ENCODE measurements at regions not wholly inside any gene's neighbourhood (a gene's known extent, or its start where the extent isn't known, plus 50 kb on each side); places are given as distances from the start of the nearest gene placed in this dataset.

DNA sequence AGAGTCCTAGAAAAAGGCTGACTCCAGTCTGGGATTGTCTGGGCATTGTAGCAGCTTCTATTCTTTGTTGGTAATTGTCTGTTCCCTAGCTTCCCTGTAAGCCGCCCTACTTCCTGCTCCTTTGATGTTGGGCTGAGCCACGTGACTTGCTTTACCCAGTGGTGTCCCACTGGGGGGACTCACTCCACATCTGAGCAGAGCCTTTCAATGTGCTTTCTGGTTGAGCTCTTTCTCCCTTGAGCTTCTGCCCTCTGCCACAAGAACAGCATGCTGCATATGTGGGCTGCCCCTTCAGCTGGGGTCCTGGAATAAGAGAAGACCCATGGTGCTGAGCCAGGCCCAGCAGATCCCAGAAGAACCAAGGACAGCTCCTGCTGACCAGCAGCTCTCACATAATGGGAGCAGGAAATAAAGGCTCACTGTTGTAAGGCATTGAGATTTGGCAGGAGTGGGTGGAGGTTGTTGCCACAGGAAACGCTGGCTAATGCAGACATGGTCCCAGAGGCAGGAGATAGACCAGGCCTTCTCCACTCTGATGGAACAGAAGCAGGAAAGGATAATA, 276.3 kb upstream of the GJB5 start:
- intact Hi-C loops (cut with micrococcal nuclease) = no loop called here

DNA sequence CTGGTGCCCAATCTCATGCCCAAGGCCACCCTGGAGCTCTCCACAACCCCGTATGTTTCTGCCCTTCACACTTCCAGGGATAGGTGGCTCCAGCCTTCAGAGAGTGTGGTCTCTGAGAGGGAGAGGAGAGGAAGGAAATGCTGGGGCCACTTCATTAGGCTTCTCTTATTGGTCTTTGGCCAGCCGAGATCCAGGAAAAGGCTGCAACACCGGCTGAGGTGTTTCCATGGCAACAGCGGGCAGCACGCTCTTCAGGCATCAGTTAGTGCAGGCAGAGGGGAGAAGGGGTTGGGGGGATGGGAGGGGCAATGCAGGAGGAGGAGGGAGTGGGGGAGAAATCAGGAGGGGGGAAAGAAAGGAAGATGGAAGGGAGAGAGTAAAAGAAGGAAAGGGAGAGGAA, 275.1 kb upstream of the GJB5 start:
- intact Hi-C loops (cut with micrococcal nuclease) = no loop called here

DNA sequence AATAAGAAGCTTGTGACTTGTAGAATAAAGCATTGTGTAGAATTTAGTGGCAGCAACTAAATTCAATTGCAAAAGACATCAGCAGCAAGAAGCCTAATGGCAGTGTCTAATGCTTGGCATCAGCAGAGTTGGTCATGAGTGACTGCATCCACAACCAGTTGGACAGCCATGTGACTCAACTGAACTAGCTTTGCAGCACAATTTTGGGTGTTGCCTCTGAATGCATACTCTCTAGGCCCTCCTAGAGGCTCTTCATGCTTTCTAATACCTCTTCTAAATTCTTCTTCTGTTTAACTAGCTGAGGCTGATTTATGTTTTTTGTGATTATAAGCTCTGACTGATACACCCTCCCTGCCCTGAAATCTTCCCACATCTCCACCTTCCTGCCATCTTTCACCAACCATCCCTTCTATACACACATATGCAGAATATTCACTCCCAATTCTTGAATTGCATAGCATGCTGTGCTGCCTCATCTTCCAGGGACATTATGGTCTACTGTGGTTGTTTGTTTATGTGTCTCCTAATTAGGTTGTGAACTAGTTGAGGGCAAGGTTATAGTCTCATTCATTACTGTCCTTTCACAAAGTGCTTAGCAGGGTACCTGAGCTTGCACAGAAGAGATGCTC, 266.7 kb upstream of the GJB5 start:
- intact Hi-C loops (cut with micrococcal nuclease) = no loop called here

DNA sequence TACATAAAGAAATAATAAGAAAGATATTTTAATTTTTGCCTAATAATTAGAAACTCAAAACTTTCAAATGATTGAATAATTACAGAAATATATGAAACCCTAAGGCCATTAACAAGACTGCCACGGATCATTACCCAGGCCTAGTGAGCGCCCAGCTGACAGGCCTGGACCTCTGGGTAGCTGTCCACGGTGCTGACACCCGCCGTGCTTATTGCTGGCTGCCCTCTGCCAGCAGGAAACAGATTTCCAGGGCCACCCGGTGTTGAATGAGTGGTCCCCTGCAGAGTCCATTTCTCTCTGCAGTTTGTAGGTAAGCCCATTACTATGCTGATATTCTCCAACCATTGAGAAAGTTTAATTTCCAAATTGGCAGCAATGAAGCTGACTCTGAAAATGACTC, 254.4 kb upstream of the GJB5 start:
- intact Hi-C loops (cut with micrococcal nuclease) = no loop called here

DNA sequence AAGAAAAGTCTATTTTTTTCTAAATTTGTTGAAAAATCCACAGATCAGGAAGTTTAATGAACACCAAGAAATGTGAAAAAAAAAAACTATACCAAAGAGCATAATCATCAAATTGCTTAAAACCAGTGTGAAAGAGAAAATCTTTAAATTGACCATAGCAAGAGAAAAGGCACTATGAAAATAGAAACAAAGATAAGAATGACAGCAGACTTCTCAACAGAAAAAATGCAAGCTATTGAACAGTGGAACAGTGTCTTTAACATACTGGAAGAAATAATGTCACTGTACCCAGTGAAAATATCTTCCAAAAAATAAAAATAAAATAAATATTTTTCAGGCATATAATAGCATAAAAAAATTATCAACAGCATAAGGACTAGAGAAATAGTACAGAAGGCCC, 243.0 kb upstream of the GJB5 start:
- intact Hi-C loops (cut with micrococcal nuclease) = no loop called here

DNA sequence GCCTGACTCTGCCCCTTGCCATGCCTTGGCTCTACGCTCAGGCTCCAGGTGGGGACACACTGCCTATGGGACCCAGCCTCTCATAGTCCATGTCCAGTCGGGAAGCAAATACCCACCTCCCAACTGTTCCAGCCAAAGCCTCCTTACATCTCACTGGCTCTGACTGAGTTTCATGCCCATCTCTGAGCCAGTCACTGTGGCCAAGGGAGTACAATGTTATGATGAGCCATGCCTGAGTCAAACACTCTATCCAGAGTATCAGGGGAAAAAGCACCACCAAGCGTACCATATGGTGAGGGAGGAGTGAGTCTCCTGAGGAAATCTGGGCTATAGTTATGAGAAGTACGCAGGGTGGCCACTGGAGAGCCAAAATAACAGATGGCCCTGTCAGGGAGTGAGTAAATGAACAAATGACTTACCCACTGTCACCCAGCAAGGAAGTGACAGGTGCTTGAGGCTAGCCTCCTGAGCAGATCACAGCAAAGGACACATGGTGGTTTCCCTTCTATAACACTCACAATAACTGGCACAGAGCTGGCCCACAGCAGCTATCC, 236.6 kb upstream of the GJB5 start:
- intact Hi-C loops (cut with micrococcal nuclease) = no loop called here

DNA sequence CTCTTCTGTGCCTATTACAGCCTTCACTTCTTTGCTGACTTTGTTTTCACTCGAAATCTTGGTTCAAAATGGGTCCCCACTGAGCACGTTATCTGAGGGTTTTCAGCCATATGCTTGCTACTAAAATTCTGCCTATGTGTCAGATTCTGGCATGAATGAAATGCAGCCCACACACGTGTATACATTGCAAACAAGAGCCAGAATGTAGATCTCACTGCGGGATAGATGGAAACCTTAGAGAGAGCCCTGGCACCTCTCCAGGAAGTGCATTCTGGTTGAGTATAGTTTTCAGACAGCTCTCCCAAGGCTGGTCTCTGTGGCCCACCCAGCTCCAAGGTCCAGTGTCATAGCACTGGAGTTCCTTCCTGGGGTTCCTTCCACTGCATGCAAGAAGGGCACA, 234.7 kb upstream of the GJB5 start:
- intact Hi-C loops (cut with micrococcal nuclease) = no loop called here

DNA sequence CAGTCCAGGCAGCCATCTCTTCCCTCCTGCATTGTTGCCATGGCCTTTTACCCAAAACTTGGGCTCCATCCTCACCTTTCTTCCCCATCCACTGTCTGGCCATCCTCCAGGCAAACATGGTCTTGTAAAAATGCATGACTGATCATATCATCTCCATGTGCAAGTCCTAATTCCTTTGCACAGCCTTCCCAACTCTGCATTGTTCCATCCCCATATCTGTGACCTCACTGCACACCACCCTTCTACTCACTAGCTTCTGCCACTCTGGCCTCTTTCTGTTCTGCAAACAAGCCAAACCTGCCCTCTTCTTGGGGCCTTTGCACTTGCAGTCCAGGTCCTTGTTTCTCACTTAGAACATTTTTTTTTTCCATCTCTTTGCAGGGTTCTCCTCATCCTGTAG, 230.1 kb upstream of the GJB5 start:
- intact Hi-C loops (cut with micrococcal nuclease) = no loop called here

DNA sequence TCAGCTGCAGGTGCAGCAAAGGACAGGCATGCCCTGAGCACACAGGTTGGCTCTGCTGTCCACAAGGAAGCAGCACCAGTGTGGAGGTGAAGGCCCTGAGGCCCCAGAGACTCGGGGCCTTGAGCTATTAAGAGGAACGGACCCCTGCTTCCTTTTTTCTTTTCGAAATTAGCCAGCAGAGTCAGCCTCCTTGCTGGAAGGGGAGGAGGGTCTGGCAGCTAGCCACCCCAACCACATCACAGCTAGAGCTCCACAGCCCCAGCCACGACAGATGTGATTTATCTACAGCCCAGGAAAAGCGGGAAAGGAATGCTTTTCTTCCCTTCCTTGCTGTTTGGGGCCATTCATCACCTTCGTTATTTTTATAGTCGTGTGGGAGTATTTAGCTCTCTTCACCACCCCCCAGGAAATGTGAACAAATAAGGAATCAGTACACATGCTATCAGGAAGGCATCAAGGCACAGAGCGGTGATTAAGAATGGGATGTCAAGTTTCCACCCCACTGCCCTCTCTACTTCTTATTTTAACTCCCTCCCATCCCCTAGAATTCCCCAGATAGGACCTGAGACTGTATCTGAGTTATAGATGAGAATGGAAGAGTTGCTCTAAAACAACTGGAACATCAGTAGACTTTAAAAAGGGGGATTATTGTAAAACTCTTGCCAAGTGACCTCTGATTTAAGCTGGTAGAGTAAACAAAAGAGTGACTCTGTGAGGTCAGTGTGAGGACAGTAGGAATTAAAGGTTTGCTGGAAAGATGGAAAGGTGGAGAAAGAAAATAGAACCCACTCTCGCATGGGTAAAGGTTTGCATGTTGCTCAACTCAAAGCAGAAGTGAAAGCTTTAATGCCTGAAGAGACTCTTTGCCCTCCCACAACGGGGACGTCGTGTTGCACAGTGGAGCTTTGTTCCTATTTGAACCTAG, 224.7 kb upstream of the GJB5 start:
- intact Hi-C loops (cut with micrococcal nuclease) = no loop called here

DNA sequence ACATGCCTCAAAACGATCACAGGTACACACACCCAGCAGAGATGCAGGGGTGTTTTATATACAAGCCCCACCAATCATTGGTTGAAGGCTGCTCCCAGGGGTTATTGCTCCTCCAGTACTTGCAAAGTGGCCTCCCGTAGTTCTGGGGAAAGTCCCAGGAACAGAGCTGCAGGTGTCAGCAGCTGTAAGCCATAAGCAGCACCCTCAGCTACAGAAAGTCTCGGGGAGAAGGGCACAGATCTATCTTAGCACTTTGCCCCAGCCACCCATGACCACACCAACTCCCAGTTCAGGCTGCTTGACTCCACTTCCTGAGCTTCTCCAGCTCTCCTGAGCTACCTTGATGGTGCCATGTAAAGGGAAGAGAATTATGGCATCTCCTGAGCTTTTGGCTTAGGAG, 222.7 kb upstream of the GJB5 start:
- intact Hi-C loops (cut with micrococcal nuclease) = no loop called here

DNA sequence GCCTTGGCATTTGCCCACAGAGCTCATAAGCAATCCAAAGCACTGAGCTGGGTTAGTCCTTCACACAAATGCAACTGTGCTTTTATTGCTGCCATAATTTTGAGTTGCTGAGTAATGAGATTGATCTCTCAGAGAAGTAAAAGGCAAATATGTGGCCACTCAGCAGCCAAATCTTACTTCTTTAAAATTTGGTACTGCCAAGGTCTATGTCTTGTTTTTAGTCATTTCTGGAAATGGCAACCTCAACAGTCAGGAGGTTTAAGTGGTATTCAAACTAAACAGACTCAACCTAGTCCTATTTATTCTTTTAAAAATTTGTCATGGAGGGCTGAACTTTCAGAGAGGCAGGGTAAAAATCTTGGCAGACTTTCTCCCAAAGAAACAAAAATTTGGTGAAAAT, 216.4 kb upstream of the GJB5 start:
- intact Hi-C loops (cut with micrococcal nuclease) = no loop called here

DNA sequence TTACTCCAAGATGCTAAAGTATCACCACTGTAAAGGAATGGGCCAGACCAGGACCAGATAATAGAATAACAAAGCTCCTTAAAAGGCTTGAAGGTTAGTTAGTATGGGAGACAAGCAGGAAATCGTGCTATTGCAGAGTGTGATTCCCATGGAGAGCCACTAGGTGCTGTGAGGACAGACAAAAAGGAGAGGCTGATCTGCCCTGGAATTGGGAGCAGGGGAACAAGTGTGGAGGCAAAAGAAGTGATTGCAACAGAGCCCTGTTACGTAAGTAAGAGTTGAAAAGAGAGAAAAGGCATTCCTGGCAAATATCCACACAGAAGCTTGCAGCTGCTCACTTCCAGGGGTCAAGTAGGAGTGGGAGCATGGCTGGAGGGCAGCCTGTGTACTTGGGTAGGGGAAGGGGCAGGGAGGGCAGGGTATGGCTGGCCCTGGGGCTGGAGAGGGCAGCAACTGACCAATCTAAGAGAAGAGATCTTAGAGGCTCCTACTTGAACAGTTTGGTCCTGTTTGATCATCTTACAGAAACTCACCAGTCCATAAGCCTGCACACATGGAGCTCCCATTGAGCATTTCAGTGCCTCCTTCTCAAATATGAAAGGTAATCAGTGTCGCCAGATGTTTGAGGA, 207.7 kb upstream of the GJB5 start:
- intact Hi-C loops (cut with micrococcal nuclease) = no loop called here

DNA sequence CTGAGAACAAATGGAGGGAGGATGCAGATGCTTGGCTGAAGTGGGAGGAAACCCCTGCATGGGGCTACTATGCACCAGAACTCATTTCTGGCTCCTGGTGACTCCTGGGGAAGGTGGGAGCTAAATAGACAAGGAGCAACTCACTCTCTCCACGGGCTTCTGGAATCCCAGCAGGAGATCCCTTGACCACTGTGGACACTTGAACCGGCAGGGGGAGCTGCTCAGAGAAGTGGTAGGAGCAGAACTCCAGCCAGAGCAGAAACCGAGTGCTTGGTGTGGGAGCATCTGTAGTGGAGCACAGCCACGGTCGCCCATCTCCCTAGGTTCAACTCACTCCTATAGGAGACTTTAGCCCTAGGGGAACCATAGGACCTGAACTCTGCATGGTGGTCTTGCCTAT, 205.6 kb upstream of the GJB5 start:
- intact Hi-C loops (cut with micrococcal nuclease) = no loop called here

DNA sequence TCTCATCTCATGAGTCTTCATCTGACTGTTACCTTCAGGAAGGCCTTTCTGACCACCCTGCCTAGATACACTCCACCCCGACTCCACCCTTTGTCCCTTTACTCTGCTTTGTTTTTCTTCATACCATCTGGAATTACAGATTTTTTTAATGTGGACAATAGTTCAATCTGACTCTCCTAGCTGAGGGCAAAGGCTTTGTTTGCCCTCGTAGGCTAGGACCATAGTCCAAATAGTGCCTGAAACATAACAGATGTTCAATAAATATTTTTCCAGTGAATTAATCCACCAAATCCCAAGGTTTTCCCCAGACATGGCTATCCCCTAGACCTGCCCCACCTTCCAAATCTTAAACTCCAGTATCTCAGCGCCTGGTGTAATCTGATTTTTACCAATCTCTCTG, 176.5 kb upstream of the GJB5 start:
- intact Hi-C loops (cut with micrococcal nuclease) = no loop called here

DNA sequence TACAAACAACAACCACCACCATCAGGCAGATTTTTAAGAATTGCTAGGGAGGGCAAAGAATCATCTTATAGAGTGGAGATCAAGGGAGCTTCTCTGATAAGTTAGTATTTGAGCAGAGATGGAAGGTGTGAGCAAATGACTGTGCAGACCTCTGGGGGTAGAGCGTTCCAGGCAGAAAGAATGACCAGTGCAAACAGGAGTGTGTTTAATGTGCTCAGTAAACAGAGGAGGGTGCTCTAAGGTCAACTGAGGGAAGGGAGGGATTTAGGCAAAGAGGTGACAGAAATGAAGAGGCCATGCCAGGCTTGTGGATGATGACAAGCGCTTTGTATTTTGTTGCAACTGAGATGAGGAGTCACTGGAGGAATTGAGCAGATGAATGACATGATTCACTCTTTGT, 172.5 kb upstream of the GJB5 start:
- intact Hi-C loops (cut with micrococcal nuclease) = no loop called here

DNA sequence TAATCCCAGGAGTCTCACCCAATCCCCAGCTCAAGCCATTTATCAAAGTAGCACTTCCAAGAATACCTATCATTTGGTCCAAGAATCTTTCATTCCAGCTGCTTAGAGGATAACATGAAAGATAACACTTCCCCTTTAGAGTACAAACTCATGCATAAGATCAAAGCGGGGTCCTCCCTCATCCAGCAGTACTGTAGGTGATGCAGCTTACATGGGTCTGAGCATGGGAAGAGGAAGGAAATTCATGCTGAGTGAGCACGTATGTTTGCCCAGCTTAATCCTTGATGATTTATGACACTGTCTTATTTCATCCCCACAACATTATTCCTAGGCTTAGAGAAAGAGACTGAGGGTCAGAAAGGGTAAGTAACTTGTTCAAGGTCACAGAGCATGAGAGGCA, 167.1 kb upstream of the GJB5 start:
- intact Hi-C loops (cut with micrococcal nuclease) = no loop called here

DNA sequence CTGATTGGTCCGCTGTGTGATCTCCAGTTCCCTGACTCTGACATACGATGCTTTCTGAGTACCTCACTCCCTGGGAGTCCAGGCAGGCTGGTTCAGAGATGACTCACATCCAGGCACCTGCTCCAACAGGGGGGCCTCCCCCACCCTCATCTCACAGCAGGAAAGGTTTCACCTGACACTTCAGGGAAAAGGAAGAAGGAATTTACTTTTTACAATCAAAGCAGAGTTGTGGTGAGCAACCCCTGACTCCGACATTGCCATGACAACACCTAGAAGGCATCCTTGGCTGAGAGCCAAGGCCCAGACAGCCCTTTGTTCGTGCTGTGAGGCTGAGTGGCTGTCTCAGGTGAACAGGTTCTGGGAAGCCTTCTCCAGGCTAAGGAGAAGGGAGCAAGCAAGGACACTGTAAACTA, 164.6 kb upstream of the GJB5 start:
- intact Hi-C loops (cut with micrococcal nuclease) = no loop called here

DNA sequence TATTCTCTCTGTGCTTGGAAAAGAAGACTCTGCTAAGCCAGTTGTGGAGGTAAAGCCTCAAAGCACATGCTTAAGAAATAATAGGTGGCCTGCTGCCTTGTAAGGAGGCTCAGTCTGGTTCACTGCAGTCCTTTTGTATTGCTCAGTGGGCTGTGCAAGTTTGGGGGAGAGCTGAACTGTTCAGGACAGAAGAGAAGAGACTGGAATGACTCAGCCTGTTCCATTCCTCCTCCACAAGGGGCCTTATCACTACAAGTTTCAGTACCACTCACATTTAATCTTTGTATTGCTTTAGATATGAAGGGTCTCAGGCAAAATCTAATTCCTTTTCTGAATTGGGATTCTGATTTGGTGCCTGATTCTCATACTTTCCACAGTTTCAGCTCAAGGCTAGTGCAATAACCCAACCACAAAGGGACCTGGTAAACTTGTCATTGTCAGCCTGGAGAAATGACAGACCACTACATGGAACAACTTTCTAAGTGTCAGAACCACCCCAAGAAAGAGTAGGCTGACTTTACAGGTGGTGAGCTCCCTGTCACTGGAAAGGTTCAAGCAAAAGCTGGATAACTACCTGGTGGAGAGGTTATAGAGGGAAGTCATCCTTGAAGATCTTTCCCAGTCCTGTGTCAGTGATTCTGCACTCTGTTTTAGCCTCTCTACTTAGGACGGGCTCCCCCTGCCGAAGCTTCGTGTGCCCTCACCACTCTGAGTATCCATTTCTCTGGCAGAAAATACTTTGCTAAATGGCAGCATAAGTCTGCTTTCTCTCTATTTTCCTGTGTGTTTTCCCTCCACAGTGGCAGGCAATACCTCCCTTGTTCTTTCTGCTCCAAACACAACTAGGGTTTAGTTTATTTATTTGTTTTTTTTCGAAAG, 162.9 kb upstream of the GJB5 start:
- intact Hi-C loops (cut with micrococcal nuclease) = no loop called here

DNA sequence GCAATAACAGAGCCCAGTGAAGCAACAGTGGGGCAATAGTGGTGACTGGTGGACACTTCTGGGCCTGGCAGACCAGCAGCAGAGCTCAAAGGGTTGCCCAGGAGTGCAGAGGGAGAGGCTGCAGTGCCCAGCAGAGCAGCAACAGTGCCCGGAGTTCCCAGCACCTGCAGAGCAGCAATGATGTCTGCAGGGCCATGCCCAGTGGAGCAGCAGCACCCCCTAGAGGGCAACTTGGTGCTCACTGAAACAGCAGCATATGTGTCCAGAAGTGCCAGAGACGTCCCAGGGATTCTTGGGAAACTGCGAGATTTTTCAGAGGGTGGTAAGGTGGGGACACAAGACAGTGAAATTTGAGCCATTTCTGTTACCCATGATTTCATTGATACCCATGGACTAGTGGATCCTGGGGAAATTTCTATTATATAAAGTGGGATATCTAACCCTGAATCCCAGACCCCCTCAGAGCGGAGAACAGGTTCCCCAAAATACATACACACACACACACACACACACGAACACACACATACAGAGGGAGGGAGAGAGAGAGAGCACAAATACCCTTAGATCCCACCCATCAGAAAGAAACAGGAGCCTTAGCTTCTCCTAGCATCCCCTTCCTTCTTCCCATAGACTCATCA, 156.9 kb upstream of the GJB5 start:
- intact Hi-C loops (cut with micrococcal nuclease) = loop anchor here (5.0 kb wide), 1 partner anchor 966 kb away; no protein-coding TSS in a partner anchor

DNA sequence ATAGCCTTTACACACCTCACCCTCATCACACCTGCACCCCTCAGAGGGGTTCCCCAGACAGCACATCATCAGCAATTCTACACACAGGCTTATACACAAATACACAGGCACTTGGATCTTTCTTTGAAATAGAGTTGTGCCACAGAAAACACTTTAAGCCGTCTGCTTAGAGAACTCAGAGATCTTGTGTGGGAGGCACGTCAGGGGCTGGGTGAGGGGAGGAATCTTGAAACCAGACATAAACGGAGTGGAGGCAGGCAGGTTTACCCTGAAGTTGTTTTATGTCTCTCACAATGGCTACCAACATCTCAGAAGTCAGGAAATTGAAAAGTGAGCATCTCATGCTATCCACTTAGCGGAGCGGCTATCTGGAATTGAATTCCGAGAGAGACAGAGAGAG, 151.9 kb upstream of the GJB5 start:
- intact Hi-C loops (cut with micrococcal nuclease) = no loop called here

All from T-helper 2 cell treated with Interferon-gamma antibody and Interleukin-4, amounts not matched to agents 100 ng/mL and 5 ng/mL, for 36 hours (primary cell).